Activated CD4-positive, CD25-positive, alpha-beta regulatory T cell (primary cell): ENCODE measurements at regions not wholly inside any gene's neighbourhood (a gene's known extent, or its start where the extent isn't known, plus 50 kb on each side); places are given as distances from the start of the nearest gene placed in this dataset.
"Not testable (repeated sequence)": the region's sequence is repeated elsewhere in the genome, so short reads cannot be mapped to it uniquely, and the experiment has no call there.

Experiments used
- DNase-seq, 4 experiments: peaks; one replicate each; lab custom pipeline; 2025; lab: John Stamatoyannopoulos, UW

- no peak for DNase-seq
These were observed 149.3 kb upstream of the PTPN1 start for GRCh38 chr20:50360921-50361320.

DNA sequence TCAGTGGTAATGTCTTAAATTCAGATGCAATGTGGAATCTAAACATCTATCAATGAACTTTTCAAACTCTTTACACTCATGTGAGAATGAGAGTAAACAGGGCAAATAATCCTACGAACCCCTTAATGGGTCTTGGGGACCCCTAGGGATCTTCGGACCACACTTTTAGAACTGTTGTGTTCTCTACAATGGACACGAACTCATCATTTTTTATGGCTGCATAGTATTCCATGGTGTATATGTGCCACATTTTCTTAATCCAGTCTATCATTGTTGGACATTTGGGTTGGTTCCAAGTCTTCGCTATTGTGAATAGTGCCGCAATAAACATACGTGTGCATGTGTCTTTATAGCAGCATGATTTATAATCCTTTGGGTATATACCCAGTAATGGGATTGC, 148.0 kb upstream of the PTPN1 start:
- not testable (repeated sequence) for DNase-seq

DNA sequence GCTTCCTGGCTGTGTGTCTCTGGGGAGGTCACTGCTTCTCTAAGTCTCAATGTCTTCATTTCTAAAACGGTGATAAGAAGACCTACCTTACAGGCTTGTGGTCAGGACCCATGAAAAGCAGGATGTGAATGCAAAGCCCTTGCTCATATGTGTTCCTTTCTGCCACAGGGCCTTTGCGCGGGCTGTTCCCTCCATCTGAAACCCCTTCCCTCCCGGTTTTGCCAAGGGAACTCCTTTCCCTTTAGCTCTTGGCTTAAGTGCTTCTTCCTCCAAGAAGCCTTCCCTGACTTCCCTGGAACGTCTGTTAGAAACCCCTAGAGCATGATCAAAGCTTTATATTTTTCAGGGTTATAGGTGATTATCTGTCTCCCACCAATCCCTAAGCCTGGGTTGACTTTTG, 147.2 kb upstream of the PTPN1 start:
- DNase-seq: no peak

DNA sequence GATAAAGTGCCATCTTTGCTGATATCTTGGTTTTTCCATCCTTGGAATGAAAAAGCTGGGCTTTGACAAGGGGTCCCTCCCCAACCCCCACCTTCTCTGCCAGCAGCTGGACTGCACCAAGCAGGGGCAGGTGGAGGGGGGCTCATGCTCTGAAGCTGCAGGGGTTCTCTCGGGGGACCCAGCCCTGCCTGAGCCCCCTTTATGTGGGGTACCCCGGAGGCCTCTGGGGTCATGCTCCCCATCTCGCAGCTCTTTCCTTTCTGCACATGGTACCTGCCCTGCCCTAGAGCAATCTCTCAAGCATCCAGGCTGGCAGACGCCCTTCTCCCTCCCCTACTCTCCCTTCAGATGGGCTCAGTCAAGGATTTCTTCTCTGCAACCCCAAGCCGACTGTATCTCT, 146.7 kb upstream of the PTPN1 start:
- DNase-seq: no peak

- no peak for DNase-seq
These were observed 145.6 kb upstream of the PTPN1 start for GRCh38 chr20:50364542-50364941.

- DNase-seq: no peak
These were observed 143.7 kb upstream of the PTPN1 start for GRCh38 chr20:50366270-50367103.

- no peak for DNase-seq
These were observed 143.0 kb upstream of the PTPN1 start for GRCh38 chr20:50367104-50367674.

DNA sequence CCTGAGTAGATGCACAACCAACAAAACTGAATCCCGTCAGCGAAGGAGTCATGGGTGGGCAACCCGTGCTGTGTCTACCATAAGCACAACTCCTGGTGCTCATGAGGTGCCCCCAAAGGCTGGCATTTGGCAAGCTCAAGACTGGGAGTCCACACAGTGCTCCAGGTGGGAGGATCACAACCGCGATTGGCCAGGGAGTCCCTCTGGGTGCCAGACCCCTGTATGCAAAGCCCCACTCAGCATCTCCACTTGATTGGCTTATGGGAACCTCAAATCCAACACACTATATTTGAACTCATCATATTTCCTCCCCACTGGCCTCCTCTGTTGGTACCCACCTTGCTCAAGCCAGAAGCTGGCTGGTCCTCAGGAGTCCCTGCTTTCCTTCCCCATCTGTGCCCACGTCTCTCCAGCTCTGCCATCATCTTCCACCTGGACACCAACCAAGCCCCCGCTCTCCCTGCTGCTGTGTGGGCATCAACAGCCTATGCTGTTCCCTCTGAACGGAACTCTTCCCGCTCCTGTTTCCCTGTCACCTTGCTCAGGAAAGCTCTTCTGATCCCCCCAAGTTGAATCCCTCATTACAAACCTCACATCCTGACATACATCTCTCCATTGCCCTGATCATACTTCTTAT, 142.3 kb upstream of the PTPN1 start:
- DNase-seq: no peak

DNA sequence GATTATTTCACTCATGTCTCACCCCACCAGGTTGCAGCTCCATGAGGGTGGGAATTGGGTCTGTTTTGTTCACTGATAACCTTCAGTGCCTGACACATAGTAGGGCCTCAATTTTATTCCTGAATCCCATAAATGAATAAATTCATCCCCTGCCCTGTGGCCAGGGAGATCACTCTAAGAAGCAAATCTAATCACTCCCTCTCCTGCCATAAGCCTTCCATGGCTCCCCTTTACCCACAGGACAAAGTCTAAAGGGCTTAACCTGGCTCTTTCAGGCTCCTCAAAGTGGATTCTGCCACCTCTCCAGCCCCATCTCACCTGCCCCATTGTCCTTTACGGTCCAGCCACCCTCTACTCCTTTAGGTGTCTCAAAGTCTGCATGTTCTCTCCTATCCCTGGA, 141.8 kb upstream of the PTPN1 start:
- no peak for DNase-seq

DNA sequence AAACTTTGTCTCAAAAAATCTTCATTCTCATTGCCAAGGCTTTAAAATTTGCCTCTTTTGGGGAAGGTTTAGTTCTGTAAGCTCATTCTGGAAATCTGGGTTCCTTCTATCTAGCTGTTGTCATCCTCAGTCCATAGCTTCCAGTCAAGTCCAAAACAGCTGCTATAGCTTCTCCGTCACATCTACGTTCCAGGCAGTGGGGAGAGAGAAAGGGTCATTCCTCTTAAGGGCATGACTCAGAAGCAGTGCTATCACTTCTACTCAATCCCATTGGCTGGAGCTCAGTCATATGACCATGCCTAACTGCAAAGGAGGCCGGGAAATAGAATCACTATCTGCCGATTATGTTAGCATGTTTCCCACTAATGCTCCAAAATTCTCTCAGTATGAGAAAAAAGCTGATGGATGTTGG, 141.4 kb upstream of the PTPN1 start:
- no peak for DNase-seq

DNA sequence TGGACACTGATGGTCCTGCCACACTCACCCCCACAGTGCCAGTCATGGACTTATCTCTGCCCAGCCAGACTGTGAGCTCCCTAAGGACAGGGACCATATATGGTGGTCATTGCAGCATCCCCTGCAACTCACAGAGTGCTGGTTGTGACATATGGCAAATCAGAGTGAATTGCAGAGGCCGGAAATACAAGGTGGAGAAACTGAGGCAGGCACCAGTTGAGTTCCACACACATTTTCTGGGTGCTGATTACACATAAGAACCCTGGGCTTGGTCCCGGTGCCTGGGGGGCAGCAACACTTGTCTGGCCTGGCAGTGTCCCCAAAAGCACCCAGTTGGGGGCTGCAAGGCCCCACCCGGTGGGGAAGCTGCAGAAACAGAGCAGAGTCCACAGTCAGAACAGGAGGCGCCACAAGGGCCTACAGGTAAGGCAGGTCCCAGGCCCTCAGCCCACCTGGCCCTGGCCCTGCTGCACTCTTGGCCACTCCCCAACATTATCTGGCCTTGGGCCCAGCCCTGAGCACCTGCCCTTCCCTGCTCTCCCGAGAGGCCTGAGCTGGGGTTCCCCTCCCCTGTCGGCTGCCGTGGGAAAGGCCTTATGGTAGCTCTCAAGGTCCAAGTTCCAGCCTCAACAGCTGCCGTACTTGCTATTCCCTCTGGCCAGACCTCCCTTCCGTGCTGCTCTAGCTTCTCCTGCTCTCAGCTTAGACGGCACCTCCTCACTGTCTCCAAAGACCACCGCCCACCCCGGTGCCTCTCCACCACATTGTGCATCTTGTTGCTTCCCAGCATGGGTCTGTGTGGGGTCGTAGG, 140.8 kb upstream of the PTPN1 start:
- DNase-seq: no peak

DNA sequence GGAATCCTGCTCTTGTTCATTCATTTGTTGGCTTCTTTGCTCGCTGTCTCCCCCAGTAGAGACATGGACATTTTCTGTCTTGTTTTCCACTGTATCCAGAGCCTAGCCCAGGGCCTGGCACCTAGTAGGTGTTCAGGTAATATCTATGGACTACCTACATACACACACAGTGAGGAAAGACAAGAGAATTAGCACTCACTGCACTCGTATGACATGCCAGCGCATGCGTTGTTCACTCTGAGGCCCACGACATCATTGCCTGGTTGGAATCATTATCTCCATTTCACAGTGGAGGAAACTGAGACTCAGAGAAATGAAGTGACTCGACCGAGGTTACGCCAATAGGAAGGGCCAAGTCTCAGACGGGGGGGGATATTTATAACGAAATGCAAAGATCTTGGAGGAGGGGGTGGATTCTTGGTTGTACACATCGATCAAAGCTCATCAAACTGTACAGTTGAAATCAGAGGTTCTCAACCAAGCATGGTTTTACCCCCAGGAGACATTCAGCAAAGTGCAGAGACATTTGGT, 140.1 kb upstream of the PTPN1 start:
- no peak for DNase-seq

GRCh38 chr20:50371878-50372769, 138.1 kb upstream of the PTPN1 start:
- no peak for DNase-seq

- DNase-seq: no peak
These were observed 137.5 kb upstream of the PTPN1 start for GRCh38 chr20:50372770-50373088.

DNA sequence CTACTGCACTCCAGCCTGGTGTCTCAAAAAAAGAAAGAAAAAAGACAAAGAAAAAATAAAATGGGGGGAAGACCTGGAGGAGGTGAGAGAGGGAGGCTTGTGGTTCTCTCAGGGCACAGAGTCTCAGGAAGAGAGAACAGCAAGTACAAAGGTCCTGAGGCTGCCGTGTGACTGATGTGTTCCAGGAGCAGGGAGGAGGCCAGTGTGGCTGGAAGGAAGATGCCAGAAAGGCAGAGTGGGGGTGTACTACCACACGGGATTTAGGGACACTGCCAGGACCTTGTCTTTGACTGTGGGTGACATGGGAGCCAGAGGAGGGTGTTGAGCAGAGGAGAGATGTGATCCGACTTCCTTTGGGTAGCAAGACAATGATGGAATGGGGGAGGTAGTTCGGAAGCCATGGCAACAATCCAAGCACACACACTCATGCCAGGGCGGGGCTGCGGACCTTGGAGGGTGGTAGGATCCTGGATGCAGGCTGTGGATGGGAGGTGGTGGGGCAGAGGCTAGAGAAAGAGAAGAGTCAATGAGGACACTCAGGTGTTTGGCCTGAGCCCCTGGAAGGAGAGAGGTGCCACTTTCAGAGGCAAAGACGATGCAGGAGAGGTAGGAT, 136.4 kb upstream of the PTPN1 start:
- no peak for DNase-seq

DNA sequence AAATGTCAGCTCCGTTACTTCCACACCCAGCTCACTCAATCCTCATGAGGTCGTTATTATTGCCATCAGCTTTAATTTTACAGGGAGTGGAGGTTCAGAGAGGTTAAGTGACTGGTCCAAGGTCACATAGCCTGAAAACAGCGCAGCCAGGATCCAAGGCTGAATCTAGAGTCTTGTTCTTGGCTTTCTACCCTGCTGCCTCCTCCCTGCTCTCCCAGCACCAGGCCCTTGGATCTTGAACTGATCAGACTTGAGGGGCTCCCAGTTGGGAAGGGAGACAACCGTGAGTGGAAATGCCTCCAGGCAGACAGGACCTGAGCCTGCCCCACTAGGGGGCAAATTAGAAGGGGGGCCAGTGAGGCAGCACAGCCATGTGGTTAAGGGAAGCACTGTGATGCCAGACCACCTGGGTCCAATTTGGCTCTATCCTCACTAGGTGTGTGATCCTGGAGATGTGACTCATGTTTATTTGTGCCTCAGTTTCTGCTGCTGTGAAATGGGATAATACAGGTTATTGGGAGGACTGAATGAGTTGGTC, 135.6 kb upstream of the PTPN1 start:
- DNase-seq: no peak

DNA sequence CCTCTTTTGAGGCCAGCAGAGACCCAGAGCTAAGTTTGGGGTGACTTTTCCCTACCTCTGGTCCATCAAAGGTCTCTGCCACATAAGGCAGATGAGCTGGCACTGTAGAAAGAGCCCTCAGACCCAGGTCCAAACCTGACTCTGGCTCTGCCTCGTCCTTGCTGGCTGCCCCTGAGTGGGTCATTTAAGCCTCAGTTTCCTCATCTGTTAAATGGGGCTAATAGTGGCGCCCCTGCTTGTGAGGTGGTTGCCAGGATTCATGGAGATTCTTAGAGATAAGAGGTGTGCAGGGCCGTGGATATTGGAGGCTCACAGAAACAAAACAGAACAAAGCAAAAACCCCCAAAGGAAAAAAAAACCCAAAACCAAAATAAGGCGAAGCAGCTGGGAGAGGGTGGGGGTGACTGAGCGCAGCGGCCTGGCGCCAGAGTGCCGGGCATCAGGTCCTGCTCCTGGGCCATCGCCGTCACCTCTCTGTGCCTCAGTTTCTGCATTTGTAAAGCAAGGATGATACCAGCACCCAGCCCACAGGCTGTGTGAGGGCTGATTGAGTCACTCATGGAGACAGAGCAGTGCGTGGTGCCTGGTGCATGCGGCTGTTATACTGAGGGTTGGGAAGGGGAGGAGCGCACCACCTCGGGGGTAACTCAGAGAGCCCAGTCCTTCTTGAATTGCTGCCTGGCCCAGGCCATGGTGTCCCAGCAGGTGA, 133.8 kb upstream of the PTPN1 start:
- no peak for DNase-seq

- DNase-seq: no peak
These were observed 133.2 kb upstream of the PTPN1 start for GRCh38 chr20:50376888-50377459.

DNA sequence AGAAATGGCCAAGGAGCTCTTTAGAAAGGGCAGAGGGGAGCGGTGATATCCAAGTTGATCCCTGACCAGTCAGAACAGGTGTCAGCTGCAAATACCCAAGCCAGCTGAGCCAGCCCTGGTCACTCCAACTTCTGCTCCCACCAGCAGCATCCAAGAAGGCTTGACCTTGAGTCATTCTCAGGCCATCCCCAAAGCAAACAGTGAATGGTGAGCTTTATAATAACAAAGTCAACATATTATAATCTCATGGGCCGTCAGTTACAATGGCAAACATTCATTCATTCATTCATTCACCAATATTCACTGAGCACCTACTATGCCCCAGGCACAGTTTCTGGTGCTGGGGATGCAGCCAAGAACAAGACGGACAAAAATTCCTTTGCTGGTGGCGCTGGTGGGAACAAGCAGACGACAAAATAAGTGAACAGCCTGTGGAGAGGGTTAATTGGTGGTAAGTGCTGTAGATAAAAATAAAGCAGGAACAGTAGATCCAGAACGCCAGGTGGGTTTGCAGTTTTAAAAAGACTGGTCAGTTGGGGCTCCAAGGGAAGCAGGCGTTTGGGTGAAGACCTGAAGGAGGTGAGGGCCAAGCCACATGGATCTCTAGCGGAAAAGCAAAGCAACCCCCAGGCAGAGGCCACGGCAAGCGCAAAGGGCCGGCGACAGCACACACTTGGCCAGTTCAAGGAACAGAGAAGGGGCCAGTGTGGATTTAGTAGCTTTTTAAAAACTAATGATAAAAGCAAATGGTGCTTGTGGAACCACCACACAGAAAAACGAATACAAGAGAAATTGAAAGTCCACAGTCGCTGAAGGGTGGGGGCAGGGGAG, 131.8 kb upstream of the PTPN1 start:
- no peak for DNase-seq
